ENCODE measurements at regions not wholly inside any gene's neighbourhood (a gene's known extent, or its start where the extent isn't known, plus 50 kb on each side); places are given as distances from the start of the nearest gene placed in this dataset.

GRCh38 chr7:85561706-85562105 is 374.9 kb upstream of the SEMA3D start:
- TF ChIP-seq POLR2AphosphoS5 (IDR thresholded peaks at IDR 0.05) (no peak), POLR2A (IDR thresholded peaks at IDR 0.05; ENCODE audit: low read depth) (no peak), EP300 (IDR thresholded peaks at IDR 0.05) (no peak), CTCF (IDR thresholded peaks at IDR 0.05) (no peak)
- Histone ChIP-seq H3K27me3 (no peaks in the 10 kb centered on the region), H3K4me1 (no peaks in the 10 kb centered on the region), H3K27ac (replicated peaks in 1 of 4) (no peak overlapping the region), H3K9me3 (no peaks in the 10 kb centered on the region), H3K4me3 (no peak overlapping the region), H3K36me3 (no peaks in the 10 kb centered on the region)
- DNase-seq (ENCODE audit: extremely low spot score) = no peak
- intact Hi-C loops (cut with DNase I) = no loop called here

- TF ChIP-seq POLR2A (IDR thresholded peaks at IDR 0.05; ENCODE audit: low read depth) (no peak), CTCF (IDR thresholded peaks at IDR 0.05) (peak; percentile 50 to 74 (median 64)), POLR2AphosphoS5 (IDR thresholded peaks at IDR 0.05) (no peak)
- WGBS = 70% methylated on average over 5 of the region's 5 CpGs
- Histone ChIP-seq H3K27me3 (no peaks in the 10 kb centered on the region), H3K9me3 (no peaks in the 10 kb centered on the region), H3K4me1 (no peaks in the 10 kb centered on the region), H3K36me3 (no peaks in the 10 kb centered on the region), H3K4me3 (no peak overlapping the region), H3K27ac (replicated peaks in 1 of 4) (no peak overlapping the region)
- intact Hi-C loops (cut with DNase I) = loop anchor here (5.0 to 10.0 kb wide), 2 partner anchors 512 to 1620 kb away; no protein-coding TSS in a partner anchor
- no peak for DNase-seq (ENCODE audit: extremely low spot score)
Observed at GRCh38 chr7:85554236-85555178, 367.7 kb upstream of the SEMA3D start.

GRCh38 chr7:85535974-85536729 is 349.3 kb upstream of the SEMA3D start:
- intact Hi-C loops (cut with DNase I) = no loop called here
- 86% methylated on average over 3 of the region's 3 CpGs for WGBS
- no peak for DNase-seq (ENCODE audit: extremely low spot score)
- Histone ChIP-seq H3K27ac (replicated peaks in 1 of 4) (no peak overlapping the region), H3K4me1 (no peaks in the 10 kb centered on the region), H3K4me3 (no peak overlapping the region), H3K36me3 (no peaks in the 10 kb centered on the region), H3K9me3 (no peaks in the 10 kb centered on the region), H3K27me3 (no peaks in the 10 kb centered on the region)
- TF ChIP-seq POLR2AphosphoS5 (IDR thresholded peaks at IDR 0.05) = no peak
- no peak for TF ChIP-seq POLR2A (IDR thresholded peaks at IDR 0.05; ENCODE audit: low read depth)
- TF ChIP-seq CTCF (IDR thresholded peaks at IDR 0.05) = no peak
- no peak for TF ChIP-seq EP300 (IDR thresholded peaks at IDR 0.05)

- Histone ChIP-seq H3K4me3 (no peak overlapping the region), H3K27me3 (no peaks in the 10 kb centered on the region), H3K9me3 (no peaks in the 10 kb centered on the region), H3K4me1 (peaks cover 0 to 7% (median 0%) of the 10 kb centered on the region in 4 donors), H3K27ac (replicated peaks in 1 of 4) (no peak overlapping the region), H3K36me3 (no peaks in the 10 kb centered on the region)
- TF ChIP-seq CTCF (IDR thresholded peaks at IDR 0.05) = no peak
- TF ChIP-seq POLR2A (IDR thresholded peaks at IDR 0.05; ENCODE audit: low read depth) = no peak
- TF ChIP-seq POLR2AphosphoS5 (IDR thresholded peaks at IDR 0.05) = no peak
- TF ChIP-seq EP300 (IDR thresholded peaks at IDR 0.05) = no peak
- no peak for DNase-seq (ENCODE audit: extremely low spot score)
- intact Hi-C loops (cut with DNase I) = no loop called here
- WGBS = 31% methylated on average over 4 of the region's 4 CpGs
Observed at GRCh38 chr7:85529831-85530230, 343.0 kb upstream of the SEMA3D start.

Data from esophagus muscularis mucosa (tissue), 4 donors.